Right renal pelvis (tissue), 4 donors: ENCODE measurements at regions not wholly inside any gene's neighbourhood (a gene's known extent, or its start where the extent isn't known, plus 50 kb on each side); places are given as distances from the start of the nearest gene placed in this dataset.
"Not testable (repeated sequence)": the region's sequence is repeated elsewhere in the genome, so short reads cannot be mapped to it uniquely, and the experiment has no call there.

ENCODE experiments used
- DNase-seq, 4 donors: peaks; one replicate each; pipeline ENCODE4 v3.0.0-alpha.2; 2013; ENCODE audit warnings: low read depth in 4 of 4, low spot score in 3 of 4, missing footprints in 1 of 4

DNA sequence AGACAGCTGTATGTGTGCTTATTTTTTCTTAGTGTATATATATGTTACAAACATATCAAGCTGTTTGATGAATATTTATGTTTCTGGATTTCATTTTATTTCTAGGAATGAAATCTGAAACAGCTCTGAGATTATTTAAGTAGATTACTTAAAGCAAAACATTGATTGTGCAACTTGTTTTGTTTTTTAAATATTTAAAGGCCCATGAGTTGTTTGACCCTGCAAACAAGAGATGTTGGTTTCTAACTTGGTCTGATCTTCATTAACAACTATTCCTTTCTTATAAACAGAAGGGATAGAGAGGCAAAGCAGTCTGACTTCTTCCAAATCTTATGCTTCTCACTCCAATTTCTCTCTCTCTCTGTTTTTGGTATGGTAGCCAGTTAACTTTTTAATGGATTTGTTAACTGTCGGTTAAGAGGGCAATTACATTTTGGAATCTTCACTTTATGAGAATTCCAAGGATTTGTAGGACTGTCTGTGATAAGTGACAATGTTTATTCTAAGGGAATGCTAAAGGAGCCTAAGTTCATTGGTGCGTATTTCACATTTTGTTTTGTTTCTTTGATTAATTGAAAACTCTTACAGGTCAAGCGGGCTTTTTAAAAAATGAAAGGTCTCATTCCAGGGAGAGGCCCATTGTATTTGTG lies 102.6 kb upstream of the HMGA2 start:
- no peak for DNase-seq

DNA sequence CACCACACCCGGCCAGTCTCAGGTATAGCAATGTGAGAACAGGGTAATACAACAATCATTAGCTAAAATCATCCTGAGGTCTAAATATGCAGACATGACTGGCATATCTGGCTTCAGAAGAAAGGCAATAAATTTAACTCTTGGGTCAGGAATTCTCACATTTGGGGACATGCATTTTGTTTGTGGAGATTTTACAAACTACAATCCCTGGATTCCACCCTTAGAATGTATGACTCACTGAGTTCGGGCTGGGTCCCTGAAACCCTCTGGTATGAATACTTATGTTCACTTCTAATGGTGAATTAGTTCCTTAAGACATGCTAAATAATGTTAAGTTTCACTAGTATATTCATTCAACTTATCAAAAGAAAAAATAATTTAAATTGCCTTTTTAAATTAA lies 98.9 kb upstream of the HMGA2 start:
- no peak for DNase-seq

DNA sequence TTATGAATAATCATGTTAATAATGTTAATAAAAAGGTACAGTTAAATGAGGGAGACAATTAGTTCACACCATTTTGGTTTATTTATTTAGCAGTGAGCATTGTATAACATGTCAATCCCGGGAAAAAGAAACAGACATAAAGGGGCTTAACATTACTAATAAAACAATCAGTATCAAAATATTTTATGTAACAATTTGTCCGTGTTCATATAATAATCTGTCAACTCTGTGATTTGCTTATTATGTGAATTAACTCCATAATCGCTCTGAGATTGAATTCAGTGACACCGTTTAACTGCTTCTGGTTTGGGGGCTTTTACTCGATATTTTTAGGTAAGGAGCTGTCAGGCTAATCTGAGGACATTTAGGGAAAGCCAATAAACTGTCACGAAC lies 95.8 kb upstream of the HMGA2 start:
- DNase-seq, result no peak

DNA sequence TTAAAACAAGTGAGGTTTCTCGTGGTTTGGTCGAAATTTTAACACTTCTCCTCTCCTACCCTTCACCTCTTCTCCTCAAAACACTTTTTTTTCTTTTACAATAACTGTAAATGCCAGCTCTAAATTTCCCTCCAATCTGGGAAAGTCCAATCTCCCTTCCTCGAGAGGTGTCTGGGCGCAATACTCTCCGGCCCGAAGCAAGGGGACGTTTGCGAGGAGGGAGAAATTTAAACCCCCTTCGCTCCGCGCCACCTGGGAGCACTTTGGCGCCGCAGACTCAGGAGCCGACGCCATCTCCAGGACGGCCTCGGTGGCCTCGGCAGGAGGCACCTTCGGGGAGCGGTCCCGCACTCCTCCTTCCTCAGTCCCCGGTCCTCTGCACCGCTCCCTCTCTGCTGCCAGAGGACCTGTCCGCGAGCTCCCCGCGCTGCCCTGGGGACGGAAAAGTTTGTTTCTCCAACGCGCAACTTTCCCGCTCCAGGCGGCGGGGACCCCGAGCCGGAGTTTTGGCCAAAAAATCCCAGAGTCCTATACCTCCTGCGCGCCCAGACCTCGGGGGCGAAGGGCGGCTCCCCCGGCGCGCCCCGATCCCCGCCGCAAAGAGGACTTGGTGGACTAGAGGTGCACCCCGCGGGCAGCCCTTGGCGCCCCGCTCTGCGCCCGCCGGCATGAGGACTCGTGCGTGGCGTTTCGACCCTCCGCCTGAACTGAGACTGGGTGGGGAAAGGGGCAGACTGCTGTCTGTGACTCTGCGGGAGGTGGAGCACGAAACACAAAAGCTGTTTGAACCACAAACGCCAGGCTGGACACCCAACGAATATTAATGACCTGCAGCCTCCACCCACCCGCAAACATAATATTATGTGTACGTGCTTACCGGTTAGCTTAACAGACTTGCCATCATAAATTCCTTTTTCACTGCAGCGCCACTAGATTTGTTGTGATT lies 95.2 kb upstream of the HMGA2 start:
- DNase-seq, result peak in 1 of 4 donors; percentile 32

DNA sequence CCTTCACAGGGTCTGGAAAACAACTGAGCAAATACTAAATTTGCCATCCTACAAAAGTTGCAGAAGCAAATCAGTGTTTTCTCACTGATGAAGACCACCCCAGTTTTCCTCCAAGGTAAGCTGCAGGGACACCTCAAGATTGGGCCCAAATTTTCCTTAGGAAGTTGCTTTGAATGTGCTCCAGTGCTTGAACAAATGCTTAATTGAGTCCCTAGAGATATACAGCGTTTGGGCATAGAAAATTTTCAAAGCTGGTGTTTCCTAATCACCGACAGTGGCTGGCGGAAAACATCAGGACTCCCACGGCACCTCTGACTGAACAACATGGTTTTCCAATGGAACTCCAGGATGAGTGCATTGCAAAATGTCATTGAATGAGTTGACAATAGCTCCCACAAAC lies 92.5 kb upstream of the HMGA2 start:
- DNase-seq, result no peak

DNA sequence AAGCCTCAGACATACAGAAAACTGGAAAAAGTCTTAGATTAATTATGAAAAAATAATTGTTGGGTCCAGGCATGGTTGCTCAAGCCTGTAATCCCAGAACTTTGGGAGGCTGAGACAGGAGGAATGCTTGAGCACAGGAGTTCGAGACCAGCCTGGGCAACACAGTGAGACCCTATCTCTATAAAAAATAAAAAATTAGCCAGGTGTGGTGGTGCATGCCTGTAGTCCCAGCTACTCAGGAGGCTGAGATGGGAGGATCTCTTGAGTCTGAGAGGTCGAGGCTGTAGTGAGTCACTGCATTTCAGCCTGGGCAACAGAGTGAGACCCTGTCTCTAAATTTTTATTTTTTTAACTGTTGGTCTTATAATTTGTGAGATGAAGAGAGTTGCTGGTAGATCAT lies 90.6 kb upstream of the HMGA2 start:
- DNase-seq, result not testable (repeated sequence)

DNA sequence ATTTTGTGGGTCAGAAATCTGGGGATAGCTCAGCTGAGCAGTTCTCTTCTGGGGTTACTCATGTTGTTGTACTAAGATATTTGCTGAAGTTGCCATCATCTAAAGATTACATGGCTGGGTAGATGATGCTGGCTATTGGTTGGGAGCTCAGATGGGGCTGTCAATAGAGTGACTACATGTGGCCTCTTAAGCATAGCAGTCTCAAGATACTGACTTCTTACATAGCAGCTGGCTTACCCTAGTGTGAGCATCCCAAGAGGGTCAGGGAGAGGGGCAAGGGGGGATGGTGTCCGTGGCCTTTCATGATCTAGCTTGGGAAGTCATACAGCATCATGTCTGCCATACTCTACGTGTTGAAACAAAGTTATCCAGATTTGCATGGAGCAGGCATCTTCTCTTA lies 90.1 kb upstream of the HMGA2 start:
- DNase-seq, result no peak

DNA sequence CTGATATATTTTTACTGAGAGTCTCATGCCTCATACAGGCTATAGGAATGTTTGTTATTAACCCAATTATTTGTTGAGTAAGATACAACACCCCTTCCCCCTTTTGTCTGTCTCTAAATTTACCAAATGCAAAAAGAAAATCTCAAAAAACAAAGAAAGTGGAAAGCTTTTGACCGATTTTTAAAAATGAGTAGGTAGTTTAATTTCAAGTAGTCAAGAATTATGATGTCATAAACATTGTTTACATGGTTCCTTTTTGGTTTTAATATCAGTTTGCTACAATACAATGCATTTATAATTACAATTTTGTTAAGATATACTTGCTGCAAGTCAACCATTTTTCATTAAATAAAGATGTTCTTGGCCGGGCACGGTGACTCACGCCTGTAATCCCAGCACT lies 84.7 kb upstream of the HMGA2 start:
- no peak for DNase-seq

DNA sequence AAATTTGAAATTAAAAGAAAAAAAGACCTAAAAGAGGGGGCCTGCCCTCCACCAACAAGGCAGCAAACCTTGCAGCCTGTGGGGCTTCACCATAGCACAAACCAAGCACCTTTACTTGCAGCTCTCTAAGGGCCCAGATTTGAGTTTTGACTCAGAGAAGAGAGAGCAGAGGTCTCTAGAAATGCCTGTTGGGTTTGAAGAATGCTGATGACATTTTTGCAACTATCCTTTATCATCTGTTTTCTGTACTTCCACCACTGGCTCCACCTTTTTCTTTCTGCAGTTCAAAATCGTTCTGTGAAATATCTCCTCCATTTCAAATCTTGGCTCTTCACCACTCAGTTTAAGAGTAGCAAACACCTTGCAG lies 83.8 kb upstream of the HMGA2 start:
- no peak for DNase-seq

DNA sequence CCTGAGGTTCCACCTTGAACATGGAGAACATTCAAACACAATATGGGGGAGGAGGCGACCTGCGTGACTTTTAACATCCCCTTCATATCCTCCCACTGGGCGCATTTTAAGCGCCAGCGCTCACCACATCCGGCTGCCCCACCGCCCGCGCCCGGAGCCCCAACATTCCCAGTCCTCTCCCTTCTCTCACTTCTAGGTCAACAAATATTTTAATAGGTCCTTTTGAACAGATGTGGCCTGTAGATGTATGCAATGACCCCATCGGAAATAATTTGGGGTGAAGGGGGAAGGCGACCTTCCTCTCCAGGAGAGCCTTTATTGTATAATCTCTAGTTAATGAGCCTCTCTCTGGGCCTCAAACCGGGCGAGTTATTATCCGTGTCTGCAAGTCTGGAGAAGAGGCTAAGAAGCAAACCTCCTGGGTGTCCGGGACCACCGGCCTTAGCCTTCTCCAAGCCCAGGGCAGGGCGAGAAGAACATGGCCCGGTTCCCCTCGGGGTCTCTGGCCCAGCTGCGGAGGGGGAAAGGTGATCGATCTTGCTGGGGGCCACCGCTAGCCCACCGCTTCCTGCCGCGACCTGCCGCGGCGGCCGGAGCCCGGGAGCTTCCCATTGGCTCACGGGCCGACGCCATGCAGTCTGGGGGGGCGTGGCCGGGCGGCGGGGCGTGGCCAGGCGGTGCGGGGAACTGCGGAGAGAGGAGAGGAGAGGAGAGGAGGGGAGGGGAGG lies 83.2 kb upstream of the HMGA2 start:
- peak; percentile 78 to 84 (median 84) for DNase-seq

DNA sequence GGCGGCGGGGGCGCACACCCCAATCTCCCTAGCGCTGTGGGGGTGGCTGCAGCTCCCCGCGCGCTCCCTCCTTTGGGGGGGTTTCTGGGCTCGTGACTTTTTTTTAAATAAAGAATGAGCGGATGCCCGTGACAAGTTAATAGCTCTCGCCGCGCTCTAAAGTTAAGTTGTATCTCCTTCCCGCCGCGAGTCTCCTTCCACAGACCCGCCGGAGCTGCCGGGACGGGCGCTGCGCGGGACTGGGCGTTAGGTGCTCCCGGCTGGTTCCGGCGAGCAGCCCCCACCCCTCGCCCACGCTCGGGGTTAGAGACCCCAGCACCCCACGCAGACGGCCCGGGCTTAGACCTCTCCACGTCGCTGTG lies 82.6 kb upstream of the HMGA2 start:
- peak in 3 of 4 donors; percentile 46 to 64 (median 48) for DNase-seq

DNA sequence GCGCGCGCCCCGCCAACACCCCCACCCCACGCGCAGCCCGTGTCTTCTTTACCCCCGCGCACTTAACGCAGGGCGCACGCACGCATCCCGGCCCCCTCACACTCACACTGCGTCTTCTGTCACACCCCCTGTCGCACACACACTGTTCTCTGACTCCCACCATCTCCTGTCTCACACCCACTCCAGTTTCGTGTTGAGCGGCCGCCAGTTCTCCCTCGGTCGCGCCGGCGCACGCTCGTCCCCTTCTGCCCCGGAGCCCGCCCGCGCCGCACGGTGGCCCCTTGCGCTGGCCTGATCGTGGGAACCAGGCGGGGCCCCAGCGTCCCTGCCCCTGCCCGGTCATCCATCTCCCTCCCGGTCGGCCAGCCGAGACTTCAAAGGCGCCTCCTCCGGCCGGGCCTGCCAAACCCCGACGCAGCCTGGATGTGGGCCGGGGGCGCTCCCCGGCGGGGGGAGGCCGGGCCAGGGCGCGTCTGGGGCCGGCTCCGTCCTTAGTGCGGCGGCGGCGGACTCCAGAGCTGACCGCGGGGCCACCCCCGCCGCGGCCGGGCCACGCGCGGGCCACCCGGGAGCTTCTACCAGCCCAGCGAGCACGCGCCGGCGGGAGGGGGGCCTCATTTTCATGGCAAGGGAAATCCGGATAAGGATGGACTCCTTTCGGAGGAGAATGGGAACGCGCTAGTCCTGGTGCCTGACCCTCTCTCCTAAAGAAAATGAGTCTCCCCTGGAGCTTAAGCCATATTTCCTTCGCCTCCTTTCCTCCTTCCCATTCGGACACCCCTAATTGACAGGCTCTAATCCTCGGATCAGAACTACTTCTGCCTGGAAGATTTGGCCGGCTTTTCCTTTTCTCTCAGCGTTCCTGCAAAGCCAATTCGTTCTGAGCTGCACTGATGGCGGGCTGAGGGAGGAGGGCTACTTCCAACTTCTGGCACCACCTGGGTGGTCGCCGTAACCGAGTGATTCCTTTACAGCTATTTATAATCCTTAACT lies 82.0 kb upstream of the HMGA2 start:
- peak; percentile 65 to 69 (median 67) for DNase-seq

DNA sequence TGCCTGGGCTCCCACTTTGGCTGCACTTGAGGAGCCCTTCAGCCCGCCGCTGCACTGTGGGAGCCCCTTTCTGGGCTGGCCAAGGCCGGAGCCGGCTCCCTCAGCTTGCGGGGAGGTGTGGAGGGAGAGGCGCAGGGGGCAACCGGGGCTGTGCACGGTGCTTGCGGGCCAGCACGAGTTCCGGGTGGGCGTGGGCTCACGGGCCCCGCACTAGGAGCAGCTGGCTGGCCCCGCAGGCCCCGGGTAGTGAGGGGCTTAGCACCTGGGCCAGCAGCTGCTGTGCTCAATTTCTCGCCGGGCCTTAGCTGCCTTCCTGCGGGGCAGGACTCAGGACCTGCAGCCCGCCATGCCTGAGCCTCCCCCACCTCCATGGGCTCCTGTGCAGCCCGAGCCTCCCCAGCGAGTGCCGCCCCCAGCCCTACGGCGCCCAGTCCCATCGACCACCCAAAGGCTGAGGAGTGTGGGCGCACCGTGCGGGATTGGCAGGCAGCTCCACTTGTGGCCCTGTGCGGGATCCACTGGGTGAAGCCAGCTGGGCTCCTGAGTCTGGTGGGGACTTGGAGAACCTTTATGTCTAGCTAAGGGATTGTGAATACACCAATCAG lies 79.9 kb upstream of the HMGA2 start:
- not testable (repeated sequence) for DNase-seq

DNA sequence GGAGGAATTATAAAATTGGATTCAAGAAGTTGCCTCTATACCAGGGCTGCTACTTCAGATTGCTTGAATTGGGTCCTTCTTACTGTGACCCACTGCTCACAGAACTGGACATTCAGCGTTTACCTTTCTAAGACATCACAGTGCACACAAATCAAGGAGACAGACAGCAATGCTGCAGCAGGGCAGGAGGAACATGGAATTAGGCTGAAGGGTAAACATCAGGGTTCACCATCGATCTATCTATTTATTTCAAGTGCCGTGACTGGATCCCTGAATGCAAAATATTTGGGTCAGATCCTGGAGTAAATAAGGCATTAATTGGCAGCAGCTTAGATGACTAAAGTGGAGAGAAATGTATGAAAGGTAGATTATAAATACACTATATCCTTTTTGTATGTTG lies 76.9 kb upstream of the HMGA2 start:
- no peak for DNase-seq

DNA sequence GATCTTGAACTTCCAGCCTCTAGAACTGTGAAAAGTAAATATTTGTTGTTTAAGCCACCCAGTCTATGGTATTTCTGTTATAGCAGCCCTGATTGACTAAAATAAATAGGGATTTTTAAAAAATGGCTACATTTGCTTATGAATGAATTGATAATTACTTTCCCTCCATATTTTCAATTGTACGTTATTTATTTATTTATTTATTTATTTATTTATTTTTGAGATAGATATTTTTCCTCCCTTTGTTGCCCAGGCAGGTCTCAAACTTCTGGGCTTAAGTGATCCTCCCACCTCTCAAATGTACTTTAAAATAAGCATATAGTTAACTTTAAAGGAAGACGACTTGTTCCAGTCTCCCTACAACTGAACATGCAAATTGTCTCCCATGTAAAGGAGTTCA lies 76.0 kb upstream of the HMGA2 start:
- no peak for DNase-seq

DNA sequence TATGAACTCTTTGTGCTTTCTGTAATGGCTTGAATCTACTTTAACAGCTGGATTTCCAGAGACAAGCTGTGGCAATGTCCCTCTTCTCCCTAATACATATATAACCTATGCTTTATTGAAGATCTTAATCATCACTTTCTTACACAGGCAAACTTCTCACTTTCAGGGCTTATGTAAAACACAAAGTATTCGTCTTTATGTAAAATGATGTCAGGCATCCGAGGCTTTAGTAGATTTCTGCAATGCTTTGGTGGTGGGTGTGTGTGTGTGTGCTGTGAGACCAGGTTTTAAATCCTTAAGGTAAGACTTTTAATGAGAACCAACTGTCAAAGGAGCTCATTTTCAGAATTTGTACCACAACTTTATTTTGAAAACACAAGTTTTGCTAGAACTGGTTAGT lies 70.0 kb upstream of the HMGA2 start:
- DNase-seq, result no peak

DNA sequence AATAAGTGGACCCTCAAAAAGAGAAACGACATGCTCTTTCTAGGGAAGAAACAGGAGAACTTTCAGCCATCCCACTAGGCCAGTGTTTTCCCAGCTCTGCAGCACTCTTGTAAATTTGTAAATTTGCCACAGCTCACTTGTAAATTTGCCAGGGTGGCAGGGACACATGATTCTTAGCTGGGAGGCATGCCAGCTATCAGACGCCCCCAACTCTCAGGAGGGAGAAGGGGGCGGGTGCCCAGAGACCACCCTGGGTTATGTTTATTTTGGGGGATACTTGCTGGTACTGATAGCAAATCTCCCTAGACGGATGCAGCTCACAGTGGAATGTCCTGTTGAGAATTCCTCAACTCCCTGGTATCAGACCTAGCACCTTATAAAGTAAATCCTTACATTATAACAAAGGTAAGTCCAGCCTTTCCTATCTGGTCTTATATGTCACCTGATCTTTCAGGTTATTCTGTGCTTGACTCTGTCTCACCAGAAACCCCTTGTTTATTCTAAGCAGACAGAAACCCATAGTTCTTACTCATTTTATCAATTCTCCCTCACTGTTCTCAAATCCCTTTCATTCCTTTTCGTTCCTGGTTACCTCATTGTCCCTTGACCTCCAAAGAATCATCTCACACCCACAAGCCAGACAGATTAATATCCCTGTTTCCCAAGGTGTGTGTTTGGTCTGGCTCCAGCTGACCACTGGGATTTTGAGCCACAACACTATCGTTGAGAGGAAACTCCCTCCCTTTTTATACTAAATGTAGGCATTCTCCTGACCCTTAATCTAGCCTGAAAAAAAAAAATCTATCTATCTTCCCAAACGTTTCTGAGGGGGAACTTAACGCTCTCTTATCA lies 69.3 kb upstream of the HMGA2 start:
- no peak for DNase-seq

DNA sequence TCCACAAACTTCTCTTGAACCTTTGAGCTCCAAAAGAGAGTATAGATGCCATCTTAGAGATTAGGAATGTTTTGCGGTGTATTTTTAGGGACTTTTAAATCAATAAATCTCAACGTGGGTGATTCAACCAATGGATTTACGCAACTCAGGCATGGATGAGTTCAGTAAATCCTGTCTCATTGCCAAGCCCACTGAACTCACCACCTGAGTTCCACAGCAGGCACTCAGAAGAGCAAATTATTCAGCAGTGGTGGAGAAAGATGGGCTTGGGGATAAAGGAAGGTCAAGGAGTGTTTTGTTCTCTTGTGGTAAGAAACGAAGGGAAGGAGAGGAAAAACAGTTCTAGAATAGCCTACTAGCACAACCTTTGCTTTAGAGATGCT lies 68.7 kb upstream of the HMGA2 start:
- no peak for DNase-seq

DNA sequence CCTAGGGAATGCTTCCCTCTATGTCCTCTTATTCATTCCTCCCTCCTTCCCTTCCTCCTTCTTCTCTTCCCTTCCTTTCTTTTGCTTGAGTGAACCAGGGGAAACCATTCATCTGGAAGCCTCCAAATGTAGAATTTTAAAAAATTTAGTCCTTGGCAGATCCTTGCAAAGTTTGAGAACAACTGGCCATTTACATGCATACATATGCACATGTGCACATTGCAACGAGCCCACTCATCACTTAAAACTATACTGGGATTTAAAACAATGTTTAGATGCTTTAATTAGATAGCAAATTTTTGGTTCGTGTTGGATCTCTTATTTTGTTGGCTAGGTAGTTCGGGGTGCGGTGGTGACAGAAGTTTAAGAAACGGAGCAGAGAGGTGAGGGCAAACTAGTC lies 68.0 kb upstream of the HMGA2 start:
- no peak for DNase-seq
